ENCODE measurements at regions not wholly inside any gene's neighbourhood (a gene's known extent, or its start where the extent isn't known, plus 50 kb on each side); places are given as distances from the start of the nearest gene placed in this dataset.

DNA sequence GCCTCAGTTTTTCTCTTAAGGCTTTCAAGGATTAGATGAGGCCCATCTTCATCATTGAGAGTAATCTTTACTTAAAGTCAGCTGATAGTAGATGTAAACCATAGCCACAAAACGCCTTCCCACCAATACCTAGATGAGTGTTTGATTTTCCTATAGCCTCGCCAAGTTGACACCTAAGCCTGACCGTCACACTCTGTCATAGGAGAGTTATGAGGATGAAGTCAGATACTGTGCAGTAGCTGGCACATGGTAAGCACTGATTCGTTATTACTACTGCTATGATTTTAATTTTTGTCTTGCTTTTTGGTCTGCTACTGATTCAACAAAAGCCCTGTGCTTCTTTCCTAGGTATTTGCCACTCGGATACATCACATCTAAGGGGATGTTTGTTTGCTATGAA is 395.5 kb downstream of the RPS6KC1 start:
- TF ChIP-seq, protein P1, sequence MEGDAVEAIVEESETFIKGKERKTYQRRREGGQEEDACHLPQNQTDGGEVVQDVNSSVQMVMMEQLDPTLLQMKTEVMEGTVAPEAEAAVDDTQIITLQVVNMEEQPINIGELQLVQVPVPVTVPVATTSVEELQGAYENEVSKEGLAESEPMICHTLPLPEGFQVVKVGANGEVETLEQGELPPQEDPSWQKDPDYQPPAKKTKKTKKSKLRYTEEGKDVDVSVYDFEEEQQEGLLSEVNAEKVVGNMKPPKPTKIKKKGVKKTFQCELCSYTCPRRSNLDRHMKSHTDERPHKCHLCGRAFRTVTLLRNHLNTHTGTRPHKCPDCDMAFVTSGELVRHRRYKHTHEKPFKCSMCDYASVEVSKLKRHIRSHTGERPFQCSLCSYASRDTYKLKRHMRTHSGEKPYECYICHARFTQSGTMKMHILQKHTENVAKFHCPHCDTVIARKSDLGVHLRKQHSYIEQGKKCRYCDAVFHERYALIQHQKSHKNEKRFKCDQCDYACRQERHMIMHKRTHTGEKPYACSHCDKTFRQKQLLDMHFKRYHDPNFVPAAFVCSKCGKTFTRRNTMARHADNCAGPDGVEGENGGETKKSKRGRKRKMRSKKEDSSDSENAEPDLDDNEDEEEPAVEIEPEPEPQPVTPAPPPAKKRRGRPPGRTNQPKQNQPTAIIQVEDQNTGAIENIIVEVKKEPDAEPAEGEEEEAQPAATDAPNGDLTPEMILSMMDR (IDR thresholded peaks at IDR 0.05; ENCODE audit: low read length) = no peak
- no peak for TF ChIP-seq EZH2 (optimal IDR thresholded peaks at IDR 0.05; ENCODE audit: low read depth, low read length)

All from MM.1S (cell line).